ENCODE measurements at regions not wholly inside any gene's neighbourhood (a gene's known extent, or its start where the extent isn't known, plus 50 kb on each side); places are given as distances from the start of the nearest gene placed in this dataset.
"Not testable (repeated sequence)": the region's sequence is repeated elsewhere in the genome, so short reads cannot be mapped to it uniquely, and the experiment has no call there.

- H3K4me1 ChIP-seq (ENCODE audit: control insufficient read depth, insufficient read depth, low read length); H3K9me3 ChIP-seq (ENCODE audit: control insufficient read depth, insufficient read depth, low read length); H3K36me3 ChIP-seq (ENCODE audit: control insufficient read depth, insufficient read depth, low read length); H3K4me3 ChIP-seq (ENCODE audit: low read depth, low read length); H3K27ac ChIP-seq (ENCODE audit: low read depth, low read length); H3K27me3 ChIP-seq (ENCODE audit: control insufficient read depth, insufficient read depth, low read length); DNase-seq (ENCODE audit: low read depth in 4 of 6, low spot score in 6 of 6): not testable (repeated sequence)
- WGBS (ENCODE audit: insufficient coverage): 39% methylated on average over 2 of the region's 4 CpGs
These were observed 530.3 kb upstream of the KLHL4 start for GRCh38 chrX:86987351-86987750.

GRCh38 chrX:87003031-87003430 is 514.6 kb upstream of the KLHL4 start:
- Histone ChIP-seq H3K4me1 (ENCODE audit: control insufficient read depth, insufficient read depth, low read length) (no peaks in the 10 kb centered on the region), H3K27ac (ENCODE audit: low read depth, low read length) (no peak overlapping the region), H3K9me3 (ENCODE audit: control insufficient read depth, insufficient read depth, low read length) (no peaks in the 10 kb centered on the region), H3K4me3 (ENCODE audit: low read depth, low read length) (no peak overlapping the region), H3K36me3 (ENCODE audit: control insufficient read depth, insufficient read depth, low read length) (no peaks in the 10 kb centered on the region), H3K27me3 (ENCODE audit: control insufficient read depth, insufficient read depth, low read length) (no peaks in the 10 kb centered on the region)
- DNase-seq (ENCODE audit: low read depth in 4 of 6, low spot score in 6 of 6): peak in 1 of 6 donors; percentile 1

- DNase-seq (ENCODE audit: low read depth in 4 of 6, low spot score in 6 of 6): no peak
- Histone ChIP-seq H3K27me3 (ENCODE audit: control insufficient read depth, insufficient read depth, low read length) (no peaks in the 10 kb centered on the region), H3K27ac (ENCODE audit: low read depth, low read length) (no peak overlapping the region), H3K9me3 (ENCODE audit: control insufficient read depth, insufficient read depth, low read length) (no peaks in the 10 kb centered on the region), H3K4me1 (ENCODE audit: control insufficient read depth, insufficient read depth, low read length) (no peaks in the 10 kb centered on the region), H3K36me3 (ENCODE audit: control insufficient read depth, insufficient read depth, low read length) (no peaks in the 10 kb centered on the region), H3K4me3 (ENCODE audit: low read depth, low read length) (no peak overlapping the region)
- 67% methylated on average over 1 of the region's 3 CpGs for WGBS (ENCODE audit: insufficient coverage)
These were observed 512.4 kb upstream of the KLHL4 start for GRCh38 chrX:87005183-87005582.

- Histone ChIP-seq H3K36me3 (ENCODE audit: control insufficient read depth, insufficient read depth, low read length) (no peaks in the 10 kb centered on the region), H3K4me3 (ENCODE audit: low read depth, low read length) (no peak overlapping the region), H3K9me3 (ENCODE audit: control insufficient read depth, insufficient read depth, low read length) (no peaks in the 10 kb centered on the region), H3K4me1 (ENCODE audit: control insufficient read depth, insufficient read depth, low read length) (no peaks in the 10 kb centered on the region), H3K27me3 (ENCODE audit: control insufficient read depth, insufficient read depth, low read length) (no peaks in the 10 kb centered on the region), H3K27ac (ENCODE audit: low read depth, low read length) (no peak overlapping the region)
- DNase-seq (ENCODE audit: low read depth in 4 of 6, low spot score in 6 of 6): no peak
These were observed 511.7 kb upstream of the KLHL4 start for GRCh38 chrX:87005885-87006284.

- Histone ChIP-seq H3K9me3 (ENCODE audit: control insufficient read depth, insufficient read depth, low read length) (no peaks in the 10 kb centered on the region), H3K4me3 (ENCODE audit: low read depth, low read length) (no peak overlapping the region), H3K36me3 (ENCODE audit: control insufficient read depth, insufficient read depth, low read length) (no peaks in the 10 kb centered on the region), H3K27ac (ENCODE audit: low read depth, low read length) (no peak overlapping the region), H3K4me1 (ENCODE audit: control insufficient read depth, insufficient read depth, low read length) (no peaks in the 10 kb centered on the region), H3K27me3 (ENCODE audit: control insufficient read depth, insufficient read depth, low read length) (no peaks in the 10 kb centered on the region)
- DNase-seq (ENCODE audit: low read depth in 4 of 6, low spot score in 6 of 6): no peak
These were observed 511.0 kb upstream of the KLHL4 start for GRCh38 chrX:87006561-87006960.

GRCh38 chrX:87017210-87017609 is 500.4 kb upstream of the KLHL4 start:
- no peaks in the 10 kb centered on the region for H3K4me1 ChIP-seq (ENCODE audit: control insufficient read depth, insufficient read depth, low read length)
- H3K27ac ChIP-seq (ENCODE audit: low read depth, low read length): no peak overlapping the region
- 92% methylated on average over 2 of the region's 2 CpGs for WGBS (ENCODE audit: insufficient coverage)
- no peaks in the 10 kb centered on the region for H3K27me3 ChIP-seq (ENCODE audit: control insufficient read depth, insufficient read depth, low read length)
- H3K4me3 ChIP-seq (ENCODE audit: low read depth, low read length): no peak overlapping the region
- no peak for DNase-seq (ENCODE audit: low read depth in 4 of 6, low spot score in 6 of 6)
- no peaks in the 10 kb centered on the region for H3K36me3 ChIP-seq (ENCODE audit: control insufficient read depth, insufficient read depth, low read length)
- no peaks in the 10 kb centered on the region for H3K9me3 ChIP-seq (ENCODE audit: control insufficient read depth, insufficient read depth, low read length)

- 91% methylated on average over 24 of the region's 25 CpGs for WGBS (ENCODE audit: insufficient coverage)
- not testable (repeated sequence) for H3K27ac ChIP-seq (ENCODE audit: low read depth, low read length); H3K4me1 ChIP-seq (ENCODE audit: control insufficient read depth, insufficient read depth, low read length); DNase-seq (ENCODE audit: low read depth in 4 of 6, low spot score in 6 of 6); H3K9me3 ChIP-seq (ENCODE audit: control insufficient read depth, insufficient read depth, low read length); H3K27me3 ChIP-seq (ENCODE audit: control insufficient read depth, insufficient read depth, low read length); H3K36me3 ChIP-seq (ENCODE audit: control insufficient read depth, insufficient read depth, low read length); H3K4me3 ChIP-seq (ENCODE audit: low read depth, low read length)
These were observed 484.5 kb upstream of the KLHL4 start for GRCh38 chrX:87033115-87033514.

GRCh38 chrX:87045352-87045751 is 472.2 kb upstream of the KLHL4 start:
- Histone ChIP-seq H3K9me3 (ENCODE audit: control insufficient read depth, insufficient read depth, low read length) (no peaks in the 10 kb centered on the region), H3K4me3 (ENCODE audit: low read depth, low read length) (no peak overlapping the region), H3K4me1 (ENCODE audit: control insufficient read depth, insufficient read depth, low read length) (no peaks in the 10 kb centered on the region), H3K27me3 (ENCODE audit: control insufficient read depth, insufficient read depth, low read length) (no peaks in the 10 kb centered on the region), H3K27ac (ENCODE audit: low read depth, low read length) (no peak overlapping the region), H3K36me3 (ENCODE audit: control insufficient read depth, insufficient read depth, low read length) (no peaks in the 10 kb centered on the region)
- DNase-seq (ENCODE audit: low read depth in 4 of 6, low spot score in 6 of 6): no peak
- WGBS (ENCODE audit: insufficient coverage): 69% methylated on average over 2 of the region's 4 CpGs

GRCh38 chrX:87049567-87049966 is 468.0 kb upstream of the KLHL4 start:
- no peak for DNase-seq (ENCODE audit: low read depth in 4 of 6, low spot score in 6 of 6)
- Histone ChIP-seq H3K4me3 (ENCODE audit: low read depth, low read length) (no peak overlapping the region), H3K9me3 (ENCODE audit: control insufficient read depth, insufficient read depth, low read length) (no peaks in the 10 kb centered on the region), H3K27ac (ENCODE audit: low read depth, low read length) (no peak overlapping the region), H3K27me3 (ENCODE audit: control insufficient read depth, insufficient read depth, low read length) (no peaks in the 10 kb centered on the region), H3K36me3 (ENCODE audit: control insufficient read depth, insufficient read depth, low read length) (no peaks in the 10 kb centered on the region), H3K4me1 (ENCODE audit: control insufficient read depth, insufficient read depth, low read length) (no peaks in the 10 kb centered on the region)
- 82% methylated on average over 1 of the region's 3 CpGs for WGBS (ENCODE audit: insufficient coverage)

GRCh38 chrX:87063642-87064041 is 454.0 kb upstream of the KLHL4 start:
- Histone ChIP-seq H3K4me1 (ENCODE audit: control insufficient read depth, insufficient read depth, low read length) (no peaks in the 10 kb centered on the region), H3K9me3 (ENCODE audit: control insufficient read depth, insufficient read depth, low read length) (no peaks in the 10 kb centered on the region), H3K4me3 (ENCODE audit: low read depth, low read length) (no peak overlapping the region), H3K27me3 (ENCODE audit: control insufficient read depth, insufficient read depth, low read length) (no peaks in the 10 kb centered on the region), H3K27ac (ENCODE audit: low read depth, low read length) (no peak overlapping the region), H3K36me3 (ENCODE audit: control insufficient read depth, insufficient read depth, low read length) (no peaks in the 10 kb centered on the region)
- DNase-seq (ENCODE audit: low read depth in 4 of 6, low spot score in 6 of 6): no peak
- no CpG with 5 or more reads among the region's 2 CpGs for WGBS (ENCODE audit: insufficient coverage)

GRCh38 chrX:87064502-87064901 is 453.1 kb upstream of the KLHL4 start:
- DNase-seq (ENCODE audit: low read depth in 4 of 6, low spot score in 6 of 6): no peak
- Histone ChIP-seq H3K4me3 (ENCODE audit: low read depth, low read length) (no peak overlapping the region), H3K4me1 (ENCODE audit: control insufficient read depth, insufficient read depth, low read length) (no peaks in the 10 kb centered on the region), H3K27me3 (ENCODE audit: control insufficient read depth, insufficient read depth, low read length) (no peaks in the 10 kb centered on the region), H3K27ac (ENCODE audit: low read depth, low read length) (no peak overlapping the region), H3K36me3 (ENCODE audit: control insufficient read depth, insufficient read depth, low read length) (no peaks in the 10 kb centered on the region), H3K9me3 (ENCODE audit: control insufficient read depth, insufficient read depth, low read length) (no peaks in the 10 kb centered on the region)

Data from spinal cord (tissue), 9 donors.